ENCODE measurements at regions not wholly inside any gene's neighbourhood (a gene's known extent, or its start where the extent isn't known, plus 50 kb on each side); places are given as distances from the start of the nearest gene placed in this dataset.

DNA sequence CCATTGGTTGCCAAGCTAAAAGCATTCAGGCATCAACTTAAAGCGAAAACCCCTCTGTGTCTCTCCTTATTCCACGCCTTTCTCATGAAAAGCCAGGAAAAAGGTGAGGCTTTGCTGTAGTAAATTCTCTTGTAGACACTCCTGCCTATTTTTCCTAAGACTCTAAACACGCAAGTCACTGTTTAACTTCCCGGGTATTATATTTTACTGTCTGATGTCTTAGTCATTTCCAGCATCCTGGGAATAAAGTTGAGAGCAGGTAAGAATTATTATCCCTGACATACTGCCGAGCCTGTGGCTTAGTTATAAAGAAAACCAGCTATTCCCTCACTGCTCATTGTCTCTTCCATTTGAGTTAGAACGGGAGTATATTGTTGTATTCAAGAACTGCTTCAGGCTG, 112.4 kb upstream of the GATA6 start:
- TF ChIP-seq POLR2AphosphoS5 (IDR thresholded peaks at IDR 0.05) = no peak
- TF ChIP-seq, protein P1, sequence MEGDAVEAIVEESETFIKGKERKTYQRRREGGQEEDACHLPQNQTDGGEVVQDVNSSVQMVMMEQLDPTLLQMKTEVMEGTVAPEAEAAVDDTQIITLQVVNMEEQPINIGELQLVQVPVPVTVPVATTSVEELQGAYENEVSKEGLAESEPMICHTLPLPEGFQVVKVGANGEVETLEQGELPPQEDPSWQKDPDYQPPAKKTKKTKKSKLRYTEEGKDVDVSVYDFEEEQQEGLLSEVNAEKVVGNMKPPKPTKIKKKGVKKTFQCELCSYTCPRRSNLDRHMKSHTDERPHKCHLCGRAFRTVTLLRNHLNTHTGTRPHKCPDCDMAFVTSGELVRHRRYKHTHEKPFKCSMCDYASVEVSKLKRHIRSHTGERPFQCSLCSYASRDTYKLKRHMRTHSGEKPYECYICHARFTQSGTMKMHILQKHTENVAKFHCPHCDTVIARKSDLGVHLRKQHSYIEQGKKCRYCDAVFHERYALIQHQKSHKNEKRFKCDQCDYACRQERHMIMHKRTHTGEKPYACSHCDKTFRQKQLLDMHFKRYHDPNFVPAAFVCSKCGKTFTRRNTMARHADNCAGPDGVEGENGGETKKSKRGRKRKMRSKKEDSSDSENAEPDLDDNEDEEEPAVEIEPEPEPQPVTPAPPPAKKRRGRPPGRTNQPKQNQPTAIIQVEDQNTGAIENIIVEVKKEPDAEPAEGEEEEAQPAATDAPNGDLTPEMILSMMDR (IDR thresholded peaks at IDR 0.05) = no peak
- TF ChIP-seq POLR2A (IDR thresholded peaks at IDR 0.05) = no peak
- no peak for TF ChIP-seq EP300 (IDR thresholded peaks at IDR 0.05)

Data from stomach (tissue), 4 donors.